HCT116 (cell line): ENCODE measurements at regions not wholly inside any gene's neighbourhood (a gene's known extent, or its start where the extent isn't known, plus 50 kb on each side); places are given as distances from the start of the nearest gene placed in this dataset.

Experiments used
- ATAC-seq: fragments of 200-7000 bp; cut with Tn5 transposase; 2 replicates; pipeline ENCODE4 v1.9.1; 2020; ENCODE audit warnings: mild to moderate bottlenecking, moderate library complexity
- BruUV-seq: library from RNA; stranded (reverse); fragments of 400-500 nt; replicated peaks from 2 replicates; lab custom pipeline; 2021; lab: Mats Ljungman, UMichigan
- CTCF ChIA-PET: fragments of 300-600 bp; sonication (Branson Sonifier 250); formaldehyde crosslinking; loops from one replicate; lab custom pipeline; 2021; ENCODE audit warnings: antibody characterized with exemption; lab: Charles Lee
- POLR2A ChIA-PET: fragments of 300-600, 350-600 bp; sonication (Branson Sonifier 250); formaldehyde crosslinking; loops from one replicate; lab custom pipeline; 2021; ENCODE audit warnings: antibody characterized with exemption; lab: Charles Lee
- RAD21 ChIA-PET, 2 experiments: fragments of 300-600 bp; sonication (Branson Sonifier 250); formaldehyde crosslinking; loops; one replicate each; lab custom pipeline; 2023; ENCODE audit warnings: low total read pairs in 2 of 2; ENCODE audit not compliant: uncharacterized antibody in 2 of 2, unreplicated experiment in 2 of 2, low non-redundant PET in 1 of 2; lab: Charles Lee
- DNase-seq: peaks from one replicate; pipeline ENCODE4 v3.0.0-alpha.2; 2010; ENCODE audit warnings: low read depth, low spot score
- H2AFZ ChIP-seq: fragments of 200-600 bp; shearing (Covaris generic), sonication (generic); 2 replicates; pipeline ENCODE4 v1.6.1; 2017; ENCODE audit warnings: low read depth, mixed run types, mixed read lengths, antibody characterized with exemption, low read length; ENCODE audit not compliant: poor library complexity, severe bottlenecking
- H3K27ac ChIP-seq: 2 replicates; pipeline ENCODE4 v1.5.1; 2012; ENCODE audit warnings: low read depth, low read length
- H3K27me3 ChIP-seq: fragments of 200-600 bp; sonication (generic); 2 replicates; pipeline ENCODE4 v1.6.1; 2016; ENCODE audit warnings: mixed run types, low read length, mixed read lengths; ENCODE audit not compliant: insufficient read depth
- H3K36me3 ChIP-seq, 2 experiments: fragments of 200-500 bp in 1 of 2; fragments of 200-600 bp in 1 of 2; sonication (Bioruptor generic) in 1 of 2; sonication (generic) in 1 of 2; 2 replicates each; pipeline versions ENCODE4 v1.5.1 to v1.6.1; 2014 to 2016; ENCODE audit warnings: low read length in 2 of 2, inconsistent platforms in 1 of 2, mixed read lengths in 1 of 2, mixed run types in 1 of 2; ENCODE audit not compliant: insufficient read depth in 2 of 2, control insufficient read depth in 1 of 2
- H3K4me1 ChIP-seq, 2 experiments: fragments of 200-600 bp in 1 of 2; sonication (generic) in 1 of 2; 2 replicates each; pipeline versions ENCODE4 v1.5.1 to v1.6.1; 2012 to 2017; ENCODE audit warnings: low read length in 2 of 2, inconsistent platforms in 1 of 2, mild to moderate bottlenecking in 1 of 2, mixed read lengths in 1 of 2, mixed run types in 1 of 2, moderate library complexity in 1 of 2; ENCODE audit not compliant: insufficient read depth in 2 of 2, control insufficient read depth in 1 of 2
- H3K4me2 ChIP-seq: fragments of 200-600 bp; sonication (generic); 2 replicates; pipeline ENCODE4 v1.6.1; 2017; ENCODE audit warnings: mixed run types, low read length, mixed read lengths
- H3K4me3 ChIP-seq, 2 experiments: fragments of 200-600 bp in 1 of 2; sonication (generic) in 1 of 2; replicated peaks in 1 of 2; 2 replicates each; pipeline ENCODE4 v1.5.1; 2011 to 2016; ENCODE audit warnings: low read length in 2 of 2, control low read depth in 1 of 2, low read depth in 1 of 2, mild to moderate bottlenecking in 1 of 2, mixed read lengths in 1 of 2, mixed run types in 1 of 2
- H3K79me2 ChIP-seq: fragments of 200-600 bp; sonication (generic); 2 replicates; pipeline ENCODE4 v1.6.1; 2017; ENCODE audit warnings: mild to moderate bottlenecking, mixed run types, low read length, moderate library complexity, mixed read lengths; ENCODE audit not compliant: insufficient read depth
- H3K9ac ChIP-seq: fragments of 200-600 bp; sonication (generic); 2 replicates; pipeline ENCODE4 v1.6.1; 2016; ENCODE audit warnings: low read length, mixed read lengths
- H3K9me2 ChIP-seq: fragments of 200-600 bp; sonication (generic), shearing (Covaris generic); 2 replicates; pipeline ENCODE4 v1.6.1; 2017; ENCODE audit warnings: mixed run types, mild to moderate bottlenecking, moderate library complexity; ENCODE audit not compliant: insufficient read depth
- H3K9me3 ChIP-seq, 2 experiments: fragments of 200-500 bp in 1 of 2; fragments of 200-600 bp in 1 of 2; sonication (Bioruptor generic) in 1 of 2; sonication (generic) in 1 of 2; 2 replicates each; pipeline ENCODE4 v1.6.1; 2014 to 2017; ENCODE audit warnings: low read length in 2 of 2, mixed read lengths in 2 of 2, inconsistent platforms in 1 of 2, low read depth in 1 of 2, mild to moderate bottlenecking in 1 of 2, mixed run types in 1 of 2, moderate library complexity in 1 of 2; ENCODE audit not compliant: control insufficient read depth in 1 of 2, insufficient read depth in 1 of 2
- H4K20me1 ChIP-seq: fragments of 200-600 bp; sonication (generic), shearing (Covaris generic); 2 replicates; pipeline ENCODE4 v1.6.1; 2017; ENCODE audit warnings: mixed run types, mild to moderate bottlenecking, moderate library complexity; ENCODE audit not compliant: insufficient read depth
- EGR1 ChIP-seq: IDR thresholded peaks from 2 replicates; pipeline ENCODE4 v1.6.1; 2012; ENCODE audit warnings: low read depth
- POLR2AphosphoS5 ChIP-seq: IDR thresholded peaks from 2 replicates; pipeline ENCODE4 v1.6.1; 2011; ENCODE audit warnings: mild to moderate bottlenecking, low read depth, low read length, moderate library complexity
- RAD21 ChIP-seq: IDR thresholded peaks from 2 replicates; pipeline ENCODE4 v1.6.1; 2012; ENCODE audit warnings: low read depth, mild to moderate bottlenecking
- SIN3A ChIP-seq: IDR thresholded peaks from 2 replicates; pipeline ENCODE4 v1.6.1; 2012; ENCODE audit warnings: low read depth
- SP1 ChIP-seq: IDR thresholded peaks from 2 replicates; pipeline ENCODE4 v1.6.1; 2012; ENCODE audit warnings: low read depth
- TCF7L2 ChIP-seq: IDR thresholded peaks from 2 replicates; pipeline ENCODE4 v1.7.0; 2011; ENCODE audit warnings: borderline replicate concordance, inconsistent platforms; ENCODE audit not compliant: insufficient read depth, insufficient read length; ENCODE audit errors: extremely low read depth
- YY1 ChIP-seq: IDR thresholded peaks from 2 replicates; pipeline ENCODE4 v1.6.1; 2011; ENCODE audit warnings: low read length, low read depth, moderate library complexity, mild to moderate bottlenecking; ENCODE audit not compliant: insufficient replicate concordance; ENCODE audit errors: extremely low read depth
- intact Hi-C: fragments of 100-400 bp; cut with micrococcal nuclease; formaldehyde crosslinking; loops from 2 replicates; pipeline ENCODE4 v1.10.0; 2022
- TF ChIP-seq, protein P1 (sequence below): IDR thresholded peaks from 2 replicates; pipeline ENCODE4 v1.6.1; 2012
- TF ChIP-seq, protein P2 (sequence below): IDR thresholded peaks from 2 replicates; pipeline ENCODE4 v1.6.1; 2011; ENCODE audit warnings: mild to moderate bottlenecking, low read length, moderate library complexity; ENCODE audit not compliant: insufficient replicate concordance; ENCODE audit errors: extremely low read depth
- TF ChIP-seq, protein P3 (sequence below): IDR thresholded peaks from 2 replicates; pipeline ENCODE4 v1.6.1; 2012

DNA sequence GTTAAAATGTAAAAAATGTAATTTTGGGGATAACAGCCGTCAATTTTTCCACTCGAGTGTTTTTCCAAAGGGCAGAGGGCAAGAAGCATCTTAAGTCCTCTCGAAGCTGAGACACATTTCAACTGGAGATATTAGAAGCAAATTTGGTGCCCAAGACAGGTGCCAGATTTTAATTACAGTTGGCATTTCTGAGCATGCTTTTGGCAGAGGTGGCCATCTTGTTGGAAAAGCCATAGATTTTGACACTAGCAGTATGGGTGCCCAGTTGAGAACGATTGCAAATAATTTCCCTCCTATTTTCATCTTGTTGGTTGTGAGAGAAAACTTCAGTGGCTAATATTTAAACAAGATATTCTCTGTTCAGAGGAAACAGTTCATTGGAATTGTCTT, 146.3 kb downstream of the TM9SF2 start:
- Histone ChIP-seq H2AFZ (no peak overlapping the region), H3K4me1 (no peaks in the 10 kb centered on the region), H3K4me2 (no peak overlapping the region), H3K4me3 (no peak overlapping the region), H3K9ac (no peak overlapping the region), H4K20me1 (no peaks in the 10 kb centered on the region), H3K27ac (no peak overlapping the region), H3K79me2 (no peaks in the 10 kb centered on the region), H3K9me2 (no peaks in the 10 kb centered on the region), H3K36me3 (no peaks in the 10 kb centered on the region), H3K9me3 (no peaks in the 10 kb centered on the region), H3K27me3 (no peaks in the 10 kb centered on the region)
- DNase-seq, result no peak
- TF ChIP-seq YY1 (no peak), SIN3A (no peak), TCF7L2 (no peak), EGR1 (no peak), RAD21 (no peak), SP1 (no peak), POLR2AphosphoS5 (no peak)
- TF ChIP-seq, protein P1, sequence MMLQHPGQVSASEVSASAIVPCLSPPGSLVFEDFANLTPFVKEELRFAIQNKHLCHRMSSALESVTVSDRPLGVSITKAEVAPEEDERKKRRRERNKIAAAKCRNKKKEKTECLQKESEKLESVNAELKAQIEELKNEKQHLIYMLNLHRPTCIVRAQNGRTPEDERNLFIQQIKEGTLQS, result no peak
- TF ChIP-seq, protein P2, sequence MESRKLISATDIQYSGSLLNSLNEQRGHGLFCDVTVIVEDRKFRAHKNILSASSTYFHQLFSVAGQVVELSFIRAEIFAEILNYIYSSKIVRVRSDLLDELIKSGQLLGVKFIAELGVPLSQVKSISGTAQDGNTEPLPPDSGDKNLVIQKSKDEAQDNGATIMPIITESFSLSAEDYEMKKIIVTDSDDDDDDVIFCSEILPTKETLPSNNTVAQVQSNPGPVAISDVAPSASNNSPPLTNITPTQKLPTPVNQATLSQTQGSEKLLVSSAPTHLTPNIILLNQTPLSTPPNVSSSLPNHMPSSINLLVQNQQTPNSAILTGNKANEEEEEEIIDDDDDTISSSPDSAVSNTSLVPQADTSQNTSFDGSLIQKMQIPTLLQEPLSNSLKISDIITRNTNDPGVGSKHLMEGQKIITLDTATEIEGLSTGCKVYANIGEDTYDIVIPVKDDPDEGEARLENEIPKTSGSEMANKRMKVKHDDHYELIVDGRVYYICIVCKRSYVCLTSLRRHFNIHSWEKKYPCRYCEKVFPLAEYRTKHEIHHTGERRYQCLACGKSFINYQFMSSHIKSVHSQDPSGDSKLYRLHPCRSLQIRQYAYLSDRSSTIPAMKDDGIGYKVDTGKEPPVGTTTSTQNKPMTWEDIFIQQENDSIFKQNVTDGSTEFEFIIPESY, result no peak
- TF ChIP-seq, protein P3, sequence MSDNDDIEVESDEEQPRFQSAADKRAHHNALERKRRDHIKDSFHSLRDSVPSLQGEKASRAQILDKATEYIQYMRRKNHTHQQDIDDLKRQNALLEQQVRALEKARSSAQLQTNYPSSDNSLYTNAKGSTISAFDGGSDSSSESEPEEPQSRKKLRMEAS, result no peak
- RAD21 ChIA-PET, result no interaction called here
- BruUV-seq, result no TSS peak
- POLR2A ChIA-PET, result no interaction called here
- CTCF ChIA-PET, result no interaction called here
- no peak for ATAC-seq
- intact Hi-C loops, result no loop called here
